CD4-positive, alpha-beta T cell treated with Interleukin-6 at 100 ng/mL for 8 hours (primary cell): ENCODE measurements at regions not wholly inside any gene's neighbourhood (a gene's known extent, or its start where the extent isn't known, plus 50 kb on each side); places are given as distances from the start of the nearest gene placed in this dataset.

ENCODE experiments used
- DNase-seq: peaks from one replicate; pipeline ENCODE4 v3.0.0-alpha.2; 2020; ENCODE audit warnings: mixed read lengths, low spot score

DNA sequence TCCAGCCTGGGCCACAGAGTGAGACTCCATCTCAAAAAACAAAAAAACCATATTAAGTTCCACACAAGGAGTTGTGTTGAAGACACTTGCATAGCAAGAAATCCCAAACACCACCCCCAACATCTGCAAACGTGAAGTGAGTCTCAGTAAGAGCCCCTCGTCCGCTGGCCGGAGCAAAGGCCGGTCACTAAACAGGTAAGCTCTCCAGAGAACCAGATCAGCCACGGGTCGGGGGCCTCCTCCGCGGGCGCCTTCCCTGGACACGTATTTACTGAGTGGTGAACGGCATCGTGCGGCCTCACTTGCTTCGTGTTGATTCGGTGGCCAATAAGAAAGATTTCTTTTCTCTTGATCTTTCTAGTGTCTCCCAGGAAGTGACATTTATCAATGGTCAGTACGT, 93.6 kb downstream of the MRPL36 start:
- no peak for DNase-seq

DNA sequence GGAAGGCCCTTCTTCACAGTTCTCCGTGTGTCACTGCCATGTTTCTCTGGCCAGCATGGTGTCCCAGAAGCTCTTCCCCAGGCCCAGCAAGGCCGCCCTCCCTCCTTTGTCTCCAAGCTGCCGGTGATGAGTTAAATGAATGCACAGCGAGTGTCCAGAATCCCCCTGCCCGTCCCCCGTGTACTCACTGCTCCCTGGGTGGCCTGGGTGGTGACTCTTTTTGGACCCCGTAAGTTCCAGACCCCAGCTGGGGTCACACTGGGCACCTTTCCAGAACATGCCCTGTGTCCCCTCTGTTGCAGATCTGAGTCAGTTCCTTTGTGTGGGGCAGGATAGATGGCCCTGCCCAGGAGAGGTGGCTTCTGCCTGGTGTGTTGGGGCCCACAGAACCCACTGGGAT, 95.0 kb downstream of the MRPL36 start:
- DNase-seq: no peak

DNA sequence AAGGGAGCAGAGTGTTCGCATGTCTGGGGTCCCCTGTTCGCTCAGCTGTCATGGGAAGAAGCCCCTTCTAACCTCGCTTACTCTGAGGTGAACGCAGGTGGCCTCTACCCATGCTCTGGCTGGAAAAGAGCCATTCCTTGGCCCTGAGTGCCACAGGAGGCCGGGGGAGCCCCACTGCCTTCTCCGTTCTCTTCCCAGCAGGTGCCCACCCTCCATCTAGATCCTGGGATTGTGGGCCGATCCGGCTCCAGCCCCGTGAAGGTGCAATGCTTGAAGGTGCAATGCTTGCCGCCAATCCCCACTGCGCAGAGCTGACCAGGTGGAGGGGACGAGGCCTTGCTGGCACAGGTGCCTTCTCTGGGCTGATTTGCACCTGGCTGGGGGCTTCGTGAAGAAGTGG, 95.4 kb downstream of the MRPL36 start:
- DNase-seq: no peak

DNA sequence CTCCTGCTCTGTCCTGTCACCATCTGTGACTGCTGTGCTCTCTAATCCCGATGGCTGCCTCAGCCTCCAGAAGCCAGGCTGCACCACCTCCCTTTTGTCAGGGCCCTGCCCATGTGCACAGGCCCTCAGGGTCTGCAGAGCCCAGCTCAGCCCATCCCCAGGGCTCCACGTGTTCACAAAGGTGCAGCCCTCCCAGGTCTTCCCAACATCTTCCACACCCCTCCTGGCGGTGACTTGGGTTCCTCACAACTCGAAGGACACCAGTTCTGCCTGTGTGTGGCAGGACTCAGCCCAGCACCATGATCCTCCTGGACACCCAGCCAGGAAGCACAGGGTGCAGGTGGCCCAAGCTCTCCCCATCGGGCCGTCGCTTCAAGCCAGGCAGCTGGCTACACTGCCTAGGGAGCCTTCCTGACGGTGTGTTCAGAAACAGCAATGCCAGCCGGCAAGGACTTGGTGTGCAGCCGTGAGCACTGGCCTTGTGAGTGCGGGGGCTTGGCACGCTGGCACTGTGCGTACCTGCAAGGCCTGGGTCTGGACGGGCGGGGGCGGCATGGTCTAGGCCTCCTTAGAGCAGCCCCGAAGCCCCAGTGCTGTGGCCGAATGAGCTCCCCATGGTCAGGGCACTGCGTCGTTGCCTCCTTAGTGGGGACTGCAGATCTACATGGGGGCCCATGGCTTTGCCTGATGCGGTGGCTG, 96.1 kb downstream of the MRPL36 start:
- no peak for DNase-seq

DNA sequence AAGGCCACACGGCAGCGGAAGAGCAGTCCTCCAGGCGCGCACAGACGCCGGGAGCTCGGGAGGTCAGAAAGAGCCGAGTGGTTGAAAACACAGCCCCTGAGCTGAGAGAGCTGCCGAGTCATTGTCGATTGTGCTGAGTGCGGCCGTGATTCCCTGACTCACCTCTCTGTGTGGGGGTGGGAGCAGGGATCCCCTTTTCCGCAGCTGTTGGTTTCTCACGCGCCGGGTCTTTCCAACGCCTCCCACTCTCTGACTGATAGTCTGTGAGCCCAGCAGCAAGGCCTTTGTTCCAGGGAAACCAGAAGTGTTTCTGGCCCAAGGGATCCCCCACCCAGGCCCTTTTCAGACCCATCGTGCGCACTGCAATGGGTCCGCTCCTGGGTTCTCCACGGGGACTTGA, 97.3 kb downstream of the MRPL36 start:
- no peak for DNase-seq

DNA sequence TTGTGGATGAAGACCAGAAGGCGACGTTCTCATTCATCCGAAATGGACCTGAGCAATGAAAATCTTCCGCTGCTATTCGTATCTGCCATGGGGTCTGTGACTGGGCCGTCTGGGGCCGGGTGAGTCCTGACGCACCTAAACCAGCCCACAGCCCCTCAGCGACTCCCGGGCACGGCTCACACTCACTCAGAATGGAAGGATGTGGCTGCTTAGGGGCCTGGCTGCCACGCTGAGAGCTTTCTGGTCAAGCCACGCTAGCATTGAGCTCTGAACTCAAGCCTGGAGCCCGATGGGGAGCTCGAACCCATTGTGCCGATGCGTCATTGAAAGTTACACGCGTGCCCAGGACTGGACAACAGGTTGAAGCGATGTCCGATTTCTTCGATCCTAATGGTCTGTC, 97.8 kb downstream of the MRPL36 start:
- no peak for DNase-seq

DNA sequence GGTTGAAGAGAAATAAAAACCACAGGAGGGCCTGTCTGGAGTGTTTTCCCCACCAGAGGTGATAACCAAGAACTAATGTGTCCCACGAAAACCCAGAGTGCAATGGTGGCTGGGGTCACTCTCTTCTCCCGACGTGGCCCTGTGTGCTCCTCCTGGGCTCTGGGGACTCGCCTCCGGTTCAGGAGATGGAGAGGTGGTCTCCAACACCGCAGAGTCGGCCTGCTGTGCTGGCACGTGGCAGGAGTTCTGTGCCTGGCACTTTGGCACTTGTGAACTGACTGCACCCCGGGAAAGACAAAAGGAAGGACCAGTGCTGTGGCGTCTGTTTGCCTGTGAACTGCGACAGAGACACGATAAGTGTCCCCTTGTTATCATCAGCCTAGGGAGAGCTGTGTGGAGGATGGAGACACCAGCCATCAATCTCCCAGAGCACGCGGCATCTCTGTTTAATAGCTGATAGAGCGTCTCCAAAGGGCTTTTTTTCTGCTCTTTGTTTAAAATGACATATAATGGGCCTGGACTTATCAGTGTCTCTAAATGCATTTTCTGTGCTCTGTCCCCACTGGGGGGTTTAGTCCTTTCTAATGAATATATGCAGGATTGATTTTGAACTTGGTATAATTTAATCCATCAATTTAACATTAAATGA, 98.3 kb downstream of the MRPL36 start:
- DNase-seq: no peak

DNA sequence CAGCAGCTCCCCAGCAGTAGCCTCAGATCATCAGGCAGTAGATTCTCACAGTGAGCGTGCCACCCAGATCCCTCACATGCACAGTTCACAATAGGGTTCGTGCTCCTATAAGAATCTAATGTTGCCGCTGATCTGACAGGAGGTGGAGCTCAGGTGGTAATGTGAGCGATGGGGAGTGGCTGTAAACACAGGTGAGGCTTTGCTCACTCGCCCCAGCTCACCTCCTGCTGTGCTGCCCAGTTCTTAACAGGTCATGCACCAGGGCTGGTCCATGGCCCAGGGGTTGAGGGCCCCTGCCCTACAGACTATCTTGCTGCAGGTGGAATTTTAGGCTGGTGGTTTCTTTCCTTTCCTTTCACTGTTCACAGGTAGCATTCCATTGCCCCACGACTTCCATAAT, 100.2 kb downstream of the MRPL36 start:
- no peak for DNase-seq

DNA sequence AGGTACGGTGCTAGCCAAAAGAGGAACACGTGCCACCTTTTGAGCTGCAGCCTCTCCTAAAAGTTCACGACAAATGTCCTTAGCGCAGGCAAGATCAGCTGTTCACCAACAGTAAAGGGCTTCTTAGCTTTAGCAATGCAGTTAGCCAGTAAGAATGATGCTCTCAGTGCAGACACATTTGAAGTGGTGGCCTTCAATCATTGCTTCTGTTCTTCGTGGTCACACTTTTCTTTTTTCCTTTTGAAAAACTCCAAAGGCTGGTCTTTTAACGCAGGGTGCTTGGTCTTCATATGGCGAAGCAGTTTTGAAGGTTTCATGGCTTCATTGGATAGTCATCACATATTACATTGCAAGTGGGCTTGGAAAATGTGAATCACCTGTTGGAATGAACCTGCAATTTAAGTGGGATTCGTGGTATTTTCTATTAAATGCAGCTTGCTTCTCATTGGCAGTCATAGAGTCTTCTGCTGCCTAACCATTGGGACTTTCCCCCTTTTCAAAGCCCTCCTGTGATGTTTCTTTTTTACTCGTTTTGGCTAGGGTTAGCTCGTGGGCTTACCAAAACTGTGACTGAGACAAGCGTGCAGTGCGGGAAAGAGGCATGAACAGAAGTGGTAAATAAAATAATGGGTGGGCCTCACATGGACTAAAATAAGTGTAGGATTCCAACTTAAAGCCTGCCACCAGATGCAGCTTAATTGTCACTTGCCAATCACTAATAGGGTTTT, 100.9 kb downstream of the MRPL36 start:
- DNase-seq: no peak

DNA sequence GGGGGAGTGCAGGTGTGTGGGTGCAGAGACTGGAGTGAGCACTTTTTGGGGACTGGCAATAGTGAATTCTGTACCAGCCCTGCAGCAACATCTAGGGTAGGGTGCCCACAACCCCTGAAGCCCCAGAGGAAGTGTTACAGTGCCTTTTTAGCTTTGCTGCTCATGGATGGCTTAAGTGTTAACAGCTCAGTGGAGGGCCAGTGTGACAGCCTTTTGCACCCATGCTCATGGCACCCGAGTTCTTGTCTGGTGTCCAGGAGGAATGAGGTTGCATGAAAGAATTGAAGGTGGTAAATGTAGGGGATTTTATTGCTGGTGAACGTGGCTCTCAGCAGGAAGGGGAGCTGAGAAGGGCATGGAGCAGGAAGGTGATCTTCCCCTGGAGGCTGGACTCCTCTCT, 107.3 kb downstream of the MRPL36 start:
- DNase-seq: no peak

DNA sequence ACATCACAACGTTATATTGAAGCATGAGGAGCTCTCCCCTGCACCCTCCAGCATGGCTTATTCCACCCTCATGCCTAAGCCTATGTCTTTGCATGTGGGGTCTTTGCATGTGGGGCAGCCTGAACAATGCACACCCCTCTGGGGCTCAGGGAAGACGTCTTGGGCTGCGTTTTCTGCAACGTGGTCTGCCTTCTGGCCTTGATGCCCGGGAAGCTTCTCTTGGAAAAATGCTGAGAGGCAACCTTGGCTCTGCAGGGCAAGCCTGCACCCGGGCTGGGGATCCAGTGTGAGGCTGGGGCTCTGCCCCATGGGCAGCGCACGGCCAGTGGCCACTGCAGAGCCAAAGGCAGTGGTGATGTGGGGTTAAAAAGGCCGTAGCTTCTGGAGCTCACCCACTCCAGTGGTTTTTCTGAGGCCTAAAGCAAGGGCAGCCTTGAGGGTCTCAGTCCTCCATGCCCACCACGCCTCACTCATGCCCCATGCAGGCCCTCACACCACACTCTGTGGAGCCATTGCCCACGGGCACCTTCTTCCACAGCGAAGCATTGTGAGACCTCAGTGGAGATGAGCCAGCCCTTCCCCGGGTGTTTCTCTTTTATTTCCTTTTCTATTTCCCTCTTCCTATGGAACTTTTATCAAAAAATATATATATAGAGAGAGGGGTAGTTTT, 112.2 kb downstream of the MRPL36 start:
- no peak for DNase-seq

DNA sequence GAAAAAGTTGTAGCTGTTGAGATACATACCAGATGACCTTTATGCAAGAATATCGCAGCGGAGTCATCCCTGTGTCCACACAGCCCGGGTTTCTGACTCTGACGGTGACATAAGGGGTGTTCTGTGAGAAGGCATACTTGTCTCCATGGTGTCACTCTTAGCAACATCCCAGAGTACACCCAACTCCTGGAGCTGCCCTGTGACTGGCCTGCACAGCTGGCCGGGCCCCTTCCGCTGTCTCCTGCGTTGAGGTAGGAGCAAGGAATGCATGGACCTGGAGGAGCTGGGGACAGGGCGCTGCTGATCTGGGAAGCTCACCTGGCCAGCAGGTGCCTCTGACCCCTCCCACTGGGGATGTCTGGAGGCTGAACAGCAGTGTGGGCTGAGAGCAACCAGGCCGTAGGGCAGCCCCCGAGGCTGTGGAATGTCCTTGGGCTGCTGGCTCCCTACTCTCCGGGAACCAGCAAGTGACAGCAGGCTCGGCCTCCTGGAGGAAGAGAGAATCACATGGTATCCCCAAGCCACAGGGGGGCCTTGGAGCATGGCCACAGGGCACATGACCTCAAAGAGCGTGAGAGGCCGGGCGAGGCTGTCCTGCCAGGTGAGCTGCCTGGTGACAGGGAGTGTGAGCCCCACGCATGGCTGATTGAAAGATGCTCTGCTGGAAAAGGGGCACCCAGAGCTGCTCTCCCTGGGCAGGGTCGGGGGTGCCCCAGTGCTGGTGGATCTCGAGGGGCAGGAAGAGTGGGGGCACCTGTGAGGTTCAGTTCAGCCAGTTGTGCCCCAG, 113.4 kb downstream of the MRPL36 start:
- DNase-seq: no peak

DNA sequence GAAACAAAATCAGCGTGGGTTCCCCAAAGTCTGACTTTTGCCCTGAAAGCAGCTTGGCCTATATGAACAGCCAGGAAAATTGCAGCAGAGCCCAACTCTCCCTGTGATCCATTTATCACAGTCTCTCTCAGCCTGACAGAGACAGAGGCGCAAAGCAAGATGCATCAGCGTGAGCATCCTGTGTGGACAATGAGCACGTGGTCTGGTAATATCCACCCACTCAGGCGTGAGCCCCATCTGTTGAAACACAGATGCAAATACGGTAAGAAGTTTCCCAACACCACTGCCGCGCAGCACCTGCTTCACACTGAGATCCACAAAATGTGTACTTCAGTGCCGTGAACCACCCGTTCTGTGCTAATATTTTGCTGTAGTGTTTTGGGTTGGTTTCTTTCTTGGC, 114.6 kb downstream of the MRPL36 start:
- DNase-seq: no peak

DNA sequence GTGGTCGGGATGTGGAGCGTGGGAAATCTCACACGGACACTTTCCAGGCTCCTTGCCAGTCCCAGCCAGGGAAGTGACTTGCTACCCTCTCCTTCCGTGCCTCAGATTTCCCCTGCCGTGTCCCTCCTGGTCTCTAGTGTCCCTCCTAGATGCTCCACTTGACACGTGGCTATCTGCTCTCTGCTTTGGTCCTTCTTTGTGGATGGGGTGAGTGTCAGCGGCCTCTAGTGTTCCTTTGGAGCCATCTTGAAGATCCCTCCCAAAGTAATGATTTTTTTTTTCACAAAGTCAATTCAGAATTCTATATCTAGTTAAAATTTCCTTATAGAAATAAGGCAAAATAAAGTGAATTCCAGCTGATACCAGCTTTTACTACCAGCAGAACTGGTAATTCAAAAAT, 117.7 kb downstream of the MRPL36 start:
- no peak for DNase-seq

DNA sequence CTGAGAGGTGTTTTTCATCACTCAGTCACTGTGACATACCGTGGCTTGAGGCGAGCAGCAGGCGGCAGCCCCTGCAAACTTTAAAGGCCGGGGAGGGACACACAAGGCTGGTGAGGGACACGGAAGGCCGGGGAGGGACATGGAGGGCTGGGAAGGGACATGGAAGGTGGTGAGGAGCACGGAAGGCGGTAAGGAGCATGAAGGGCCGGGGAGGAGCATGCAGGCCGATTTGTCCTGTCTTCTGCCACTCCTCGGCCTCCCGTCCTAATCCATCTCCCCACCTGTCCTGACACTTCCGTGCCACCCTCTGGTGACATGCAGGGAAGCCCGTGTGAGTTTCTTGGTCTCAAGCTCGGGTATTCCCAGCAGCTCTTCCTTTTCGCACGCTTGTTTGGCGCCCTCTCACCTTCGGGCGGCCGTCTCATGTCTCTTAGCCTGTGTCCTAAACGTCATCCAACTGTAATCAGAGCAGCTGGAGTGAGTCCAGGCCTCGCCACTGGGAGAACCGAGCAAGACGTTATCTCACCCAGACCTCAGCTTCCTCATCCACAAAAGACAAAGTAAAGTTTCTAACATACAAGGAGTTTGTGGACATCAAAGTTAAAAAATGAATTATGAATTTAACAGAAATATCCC, 126.5 kb downstream of the MRPL36 start:
- no peak for DNase-seq

DNA sequence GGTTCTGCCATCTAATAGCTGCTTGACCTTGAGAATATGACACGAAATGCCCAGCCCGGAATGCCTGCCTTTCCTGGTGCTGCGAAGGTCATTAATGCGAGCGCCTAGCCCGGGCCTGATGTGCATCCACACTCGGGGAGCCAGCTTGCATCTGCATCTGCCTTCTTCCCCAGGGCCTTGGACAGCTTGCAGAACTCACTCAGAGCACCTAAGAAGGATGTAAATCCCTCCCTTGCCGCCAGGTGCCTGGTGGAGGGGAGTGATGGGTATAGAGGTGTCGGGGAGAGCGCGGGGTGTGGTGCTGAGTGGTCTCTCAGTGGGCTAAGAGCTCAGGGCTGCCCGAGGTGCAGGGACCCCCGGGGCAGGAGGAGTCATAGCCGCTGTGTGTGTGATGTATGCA, 127.2 kb downstream of the MRPL36 start:
- DNase-seq: no peak

DNA sequence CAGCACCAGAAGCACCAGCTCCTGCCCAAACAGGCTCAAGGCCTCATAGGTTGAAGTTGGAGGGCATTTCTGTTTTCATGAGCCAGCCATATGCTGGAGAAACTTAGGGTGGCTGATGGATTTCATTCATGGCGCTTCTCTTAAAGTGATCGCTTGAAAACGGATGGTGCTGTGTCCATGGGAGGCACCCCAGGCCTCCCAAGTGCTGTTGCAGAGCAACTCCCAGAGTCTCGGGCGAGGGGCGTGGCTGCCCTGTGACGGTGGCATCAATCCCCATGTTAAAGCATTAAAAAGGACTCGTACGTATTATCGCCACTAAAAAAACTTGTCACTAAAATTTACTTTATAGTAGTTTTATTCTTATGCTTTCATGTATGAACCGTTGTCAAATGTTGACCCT, 128.3 kb downstream of the MRPL36 start:
- no peak for DNase-seq

DNA sequence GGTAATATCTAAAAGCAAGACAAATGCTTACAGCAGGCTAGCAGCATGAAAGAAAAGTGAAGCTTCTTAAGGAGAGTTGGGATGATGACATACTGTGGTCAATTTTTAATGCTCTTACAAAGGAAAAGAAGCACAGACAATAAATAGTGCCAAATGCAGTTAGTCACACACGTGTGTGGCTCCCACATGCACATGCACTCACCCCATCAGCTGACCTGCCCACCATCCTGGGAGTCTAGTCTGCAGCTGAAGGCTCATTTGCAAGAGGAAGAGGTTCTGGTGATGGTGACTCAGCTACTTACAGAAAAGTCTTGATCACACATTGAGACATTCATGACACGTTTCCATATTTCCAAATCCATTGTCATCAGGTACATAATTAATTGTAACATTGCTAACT, 129.3 kb downstream of the MRPL36 start:
- no peak for DNase-seq

DNA sequence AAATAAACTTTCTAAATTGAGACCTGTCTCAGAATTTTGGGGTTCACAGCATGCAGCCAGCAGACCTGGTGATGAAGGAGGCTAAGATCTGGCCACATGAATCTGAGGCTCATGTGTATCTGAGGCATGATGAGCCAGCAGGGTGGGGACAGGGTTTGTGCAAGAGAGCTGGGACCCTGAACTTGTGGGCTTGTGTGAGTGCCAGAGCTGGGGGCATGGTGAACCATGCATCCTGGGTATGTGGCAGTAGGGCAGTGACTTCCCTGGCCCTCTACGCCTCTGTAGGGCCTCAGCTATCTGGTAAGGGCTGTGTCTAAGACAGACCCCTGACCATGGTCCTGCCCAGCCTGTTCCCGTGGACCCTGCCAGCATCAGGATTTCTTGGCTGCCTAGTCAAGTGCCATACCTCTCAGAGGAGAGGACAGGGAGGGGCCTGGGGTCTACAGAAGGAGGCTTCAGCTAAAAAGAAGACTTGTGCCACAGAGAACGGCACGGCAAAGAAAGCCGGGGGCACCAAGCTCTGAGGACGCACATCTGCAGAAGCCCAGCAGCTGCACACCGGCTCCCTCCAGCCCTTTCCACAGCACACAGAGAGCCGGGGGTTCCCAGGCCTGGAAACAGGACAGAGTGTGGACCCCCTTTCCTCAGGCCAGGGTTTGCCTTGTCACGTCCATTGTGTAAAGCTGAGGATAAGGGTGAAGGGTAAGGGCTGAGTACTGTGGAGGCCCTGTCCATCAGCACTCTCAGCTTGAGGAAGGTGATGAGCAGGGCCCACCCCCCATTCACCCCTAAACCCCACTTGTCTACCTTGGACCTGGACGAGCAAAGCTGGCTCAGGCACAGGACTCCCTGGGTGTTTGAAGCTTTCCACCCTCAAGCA, 130.1 kb downstream of the MRPL36 start:
- DNase-seq: no peak

DNA sequence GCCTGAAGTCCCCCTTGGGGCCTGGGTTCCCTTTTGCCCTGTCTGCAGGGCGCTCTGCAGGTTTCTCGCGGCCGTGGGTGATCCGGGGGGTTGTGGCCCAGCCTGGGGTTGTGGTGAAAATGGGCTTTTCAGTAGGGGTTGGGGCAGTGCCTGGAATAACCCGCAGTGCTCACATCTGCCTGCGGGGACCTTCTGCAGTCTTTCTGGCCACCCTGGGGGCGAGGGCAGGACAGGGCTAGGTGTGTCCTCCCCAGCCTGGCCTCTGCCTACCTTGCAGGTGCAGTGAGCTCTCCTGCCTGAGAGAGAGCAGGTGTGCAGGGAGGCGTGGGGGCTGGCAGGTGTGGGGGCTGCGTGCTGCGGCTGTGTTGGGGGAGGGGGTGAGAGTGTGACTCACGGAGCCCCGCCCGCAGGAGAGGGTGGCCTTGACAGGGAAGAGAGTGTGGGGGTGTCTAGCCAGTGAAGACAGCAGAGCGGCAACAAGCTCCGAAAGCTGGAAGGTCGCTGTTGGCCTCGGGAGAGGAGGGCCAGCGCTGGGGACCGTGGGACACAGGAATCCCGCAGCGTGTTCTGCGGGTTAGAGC, 131.4 kb downstream of the MRPL36 start:
- DNase-seq: no peak
